Embryonic facial prominence (tissue), 1 donor: ENCODE measurements at regions not wholly inside any gene's neighbourhood (a gene's known extent, or its start where the extent isn't known, plus 50 kb on each side); places are given as distances from the start of the nearest gene placed in this dataset.

Experiments used
- DNase-seq: peaks from one replicate; pipeline ENCODE4 v3.0.0-alpha.2; 2016; ENCODE audit errors: extremely low spot score

DNA sequence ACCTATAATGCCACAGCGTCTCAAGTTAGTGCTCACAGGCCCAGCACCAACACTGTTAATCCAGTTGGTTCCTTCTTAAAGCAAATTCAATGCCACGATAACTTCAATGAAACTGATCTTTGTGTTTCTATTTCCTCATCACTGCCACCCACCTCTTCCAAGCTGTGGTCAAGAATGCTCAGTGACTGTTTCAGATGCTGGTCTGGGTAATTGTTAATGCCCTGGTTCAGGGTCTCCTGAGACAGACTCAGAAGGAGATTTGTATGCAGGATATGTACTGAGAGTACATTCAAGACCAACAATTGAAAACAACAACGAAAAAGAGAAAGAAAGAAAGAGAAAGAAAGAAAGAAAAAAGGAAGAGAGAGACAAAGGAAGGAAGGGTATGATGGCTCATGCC lies 505.3 kb downstream of the TLE4 start:
- no peak for DNase-seq

- no peak for DNase-seq
These were observed 504.4 kb downstream of the TLE4 start for GRCh38 chr9:80076162-80076561.

DNA sequence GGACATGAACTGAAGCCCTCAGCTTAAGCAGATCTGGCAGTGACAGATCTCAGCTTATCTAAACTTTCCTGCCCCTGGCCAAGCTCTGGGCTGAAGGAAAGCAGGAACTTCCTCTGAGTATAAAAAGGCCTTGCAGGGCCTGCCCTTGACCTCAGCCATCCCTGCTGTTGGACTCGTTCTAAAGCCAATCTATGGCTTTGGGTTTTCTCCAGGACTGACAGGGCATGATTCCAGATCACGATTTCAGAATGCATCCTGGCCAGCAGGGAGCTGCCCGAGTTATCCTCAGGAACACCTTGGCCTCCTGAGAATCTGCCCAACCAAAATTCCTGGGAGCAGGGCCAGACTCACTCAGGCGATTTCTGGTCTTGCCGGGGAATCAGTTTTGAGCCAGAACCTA lies 502.7 kb downstream of the TLE4 start:
- no peak for DNase-seq

DNA sequence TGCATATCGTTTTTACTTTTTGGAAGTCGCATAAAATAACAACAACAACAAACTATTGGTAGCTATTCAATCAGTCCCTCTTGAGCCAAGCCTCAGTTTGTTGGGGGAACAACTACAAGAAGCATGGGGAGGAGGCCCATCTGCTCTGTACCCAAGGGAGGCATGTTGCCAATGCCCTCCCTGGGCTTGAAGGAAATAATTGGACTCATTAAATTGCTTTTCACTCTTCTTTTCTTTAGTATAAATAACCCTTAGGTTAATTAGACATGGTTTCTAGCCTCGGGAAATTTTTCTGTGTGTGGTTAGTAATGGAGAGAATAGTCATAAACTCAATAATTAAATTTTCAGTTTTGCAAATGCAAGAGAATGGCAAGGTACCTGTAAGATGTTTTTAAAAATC lies 500.7 kb downstream of the TLE4 start:
- DNase-seq: no peak

GRCh38 chr9:80070071-80070742 lies 498.4 kb downstream of the TLE4 start:
- DNase-seq: no peak

DNA sequence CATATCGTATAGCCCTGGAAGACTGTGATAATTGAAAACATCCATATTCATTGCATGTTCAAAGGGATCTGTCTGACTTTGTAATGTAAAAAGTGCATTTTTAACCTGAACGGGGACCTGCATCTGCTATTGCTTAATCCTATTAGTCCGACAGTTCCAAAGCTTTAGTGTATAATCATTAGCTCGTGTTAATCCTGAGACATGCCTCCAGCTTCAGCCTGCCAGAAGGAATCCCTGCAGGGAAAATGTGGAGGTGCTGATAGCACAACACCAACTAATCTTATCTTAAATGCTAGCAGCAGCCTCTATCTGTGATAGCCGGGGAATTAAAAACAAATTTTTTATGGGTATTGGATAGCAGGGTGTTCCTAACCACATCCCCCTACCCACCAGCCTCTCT lies 495.2 kb downstream of the TLE4 start:
- DNase-seq: no peak

DNA sequence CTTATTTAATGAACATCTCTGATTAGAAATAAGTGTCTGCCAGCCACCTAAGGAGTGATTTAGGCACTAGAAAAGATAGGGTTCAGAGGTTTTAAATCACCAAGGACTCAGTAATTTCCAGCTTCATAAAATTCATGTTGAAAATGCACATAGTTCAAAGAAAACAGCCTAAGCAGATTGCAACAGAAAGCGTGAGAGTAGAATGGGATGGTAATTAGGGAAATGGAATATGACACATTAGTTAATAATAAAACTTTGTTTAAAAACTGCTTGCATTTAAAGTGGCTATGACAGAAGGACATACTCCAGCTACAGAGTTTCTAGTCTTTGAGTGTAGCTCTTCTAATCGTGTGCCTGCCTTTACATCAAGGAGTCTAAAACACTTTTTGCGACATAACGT lies 490.8 kb downstream of the TLE4 start:
- no peak for DNase-seq

GRCh38 chr9:80061940-80062339 lies 490.2 kb downstream of the TLE4 start:
- DNase-seq: no peak

- no peak for DNase-seq
These were observed 489.3 kb downstream of the TLE4 start for GRCh38 chr9:80061096-80061495.

DNA sequence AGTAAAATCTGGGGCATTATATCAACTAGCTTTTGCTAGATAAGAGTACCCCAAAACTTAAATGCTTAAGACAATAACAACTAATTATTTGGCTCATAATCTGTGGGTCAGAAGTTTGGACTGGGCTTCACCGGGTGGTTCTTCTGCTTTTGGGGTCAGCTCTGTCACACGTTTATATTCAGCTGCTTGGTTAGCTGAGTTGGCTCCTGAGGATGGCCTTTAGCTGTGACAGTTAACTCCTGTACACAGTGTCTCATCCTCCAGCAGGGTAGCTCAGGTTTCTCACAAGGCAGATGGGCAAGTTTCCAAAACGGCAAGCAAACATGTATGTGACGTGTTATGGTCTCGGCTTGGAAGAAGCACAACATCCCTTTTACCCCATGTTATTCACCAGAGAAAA lies 488.2 kb downstream of the TLE4 start:
- DNase-seq: no peak

DNA sequence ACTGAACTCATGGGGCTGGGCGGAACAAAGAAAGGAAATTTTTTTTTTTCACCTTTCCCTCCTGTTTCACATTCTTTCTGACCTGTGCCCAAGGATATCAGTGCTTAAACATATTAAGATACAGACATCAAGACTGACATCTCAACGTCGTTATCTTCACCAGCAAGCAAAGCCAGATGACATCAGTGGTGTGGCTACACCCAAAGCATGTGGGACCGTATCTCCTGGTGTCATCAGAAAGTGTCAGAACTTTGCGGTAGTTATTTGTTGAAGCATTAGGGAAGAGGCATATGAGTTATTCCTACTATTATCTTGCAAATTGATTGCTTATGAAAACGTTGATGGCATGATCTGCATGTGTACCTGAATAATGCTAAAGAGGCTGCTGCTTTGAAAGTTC lies 487.4 kb downstream of the TLE4 start:
- DNase-seq: no peak

DNA sequence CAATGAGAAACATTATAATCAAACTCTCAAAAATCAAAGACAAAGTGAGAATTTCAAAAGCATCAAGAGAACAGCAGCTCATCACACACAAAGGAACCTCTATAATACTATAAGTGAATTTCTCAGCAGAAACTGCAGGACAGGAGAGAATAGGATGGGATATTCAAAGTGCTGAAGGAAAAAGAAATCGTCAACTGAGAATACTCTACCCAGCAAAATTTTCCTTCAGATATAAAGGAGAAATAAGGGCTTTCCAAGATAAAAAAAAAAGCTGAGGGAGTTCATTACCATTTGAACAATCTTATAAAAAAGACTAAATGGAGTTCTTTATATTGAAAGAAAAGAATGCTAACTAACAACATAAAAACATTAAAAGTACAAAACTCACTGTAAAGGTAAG lies 481.1 kb downstream of the TLE4 start:
- DNase-seq: no peak

GRCh38 chr9:80049096-80049782 lies 477.5 kb downstream of the TLE4 start:
- DNase-seq: no peak

GRCh38 chr9:80046481-80046880 lies 474.7 kb downstream of the TLE4 start:
- no peak for DNase-seq

DNA sequence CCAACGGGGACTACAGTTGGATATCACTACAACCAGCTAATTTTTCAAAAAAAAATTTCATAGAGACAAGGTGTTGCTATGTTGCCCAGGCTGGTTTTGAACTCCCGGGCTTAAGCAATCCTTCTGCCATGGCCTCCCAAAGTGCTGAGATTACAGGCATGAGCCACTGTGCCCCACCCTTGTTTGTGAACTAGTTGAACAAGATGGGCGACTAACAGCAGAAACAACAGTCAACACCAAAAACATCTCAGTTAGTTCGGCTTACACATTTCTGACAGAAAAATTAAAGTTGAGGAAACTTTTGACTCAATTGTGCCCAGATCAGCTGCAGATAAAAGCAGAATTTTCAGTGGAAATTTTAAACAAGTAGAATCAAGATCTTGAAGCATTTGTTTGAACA lies 470.1 kb downstream of the TLE4 start:
- DNase-seq: no peak

DNA sequence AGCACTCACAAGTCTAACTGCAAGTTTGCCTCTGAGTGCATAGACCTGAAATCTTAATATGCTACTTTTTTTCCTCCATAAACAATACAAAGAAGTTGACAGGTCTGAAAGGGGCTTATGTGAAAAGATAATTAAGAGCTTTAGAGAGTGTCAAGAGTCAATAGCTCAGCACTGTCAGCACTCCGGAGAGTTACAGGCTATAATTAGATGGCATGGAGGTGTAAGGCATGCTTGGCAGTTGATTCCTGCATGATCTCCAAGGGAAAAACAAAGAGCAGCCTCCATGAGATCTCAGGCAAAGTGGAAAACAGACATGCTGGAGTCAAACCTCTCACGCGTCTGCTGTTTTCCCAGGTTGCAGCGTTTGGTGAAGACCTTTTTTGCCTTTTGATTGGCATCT lies 468.7 kb downstream of the TLE4 start:
- no peak for DNase-seq

DNA sequence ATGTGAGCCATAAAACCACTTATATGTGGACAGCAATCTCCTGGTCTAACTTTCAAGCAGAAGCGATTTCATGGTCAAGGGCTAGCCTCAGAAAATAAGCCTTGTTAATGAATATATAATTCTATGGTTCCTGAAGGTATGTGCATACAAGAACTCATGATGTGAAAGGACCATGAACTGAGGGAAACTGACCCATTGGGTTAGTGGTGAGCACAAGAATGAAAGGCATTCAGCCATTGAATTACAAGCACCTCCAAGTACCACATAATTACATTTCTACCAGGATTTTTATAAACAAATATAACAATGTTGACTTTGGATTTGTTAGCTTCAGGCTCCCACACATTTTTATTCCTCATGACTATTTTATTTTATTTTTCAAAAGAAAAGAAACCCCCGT lies 459.0 kb downstream of the TLE4 start:
- no peak for DNase-seq

- DNase-seq: peak; percentile 47
These were observed 456.7 kb downstream of the TLE4 start for GRCh38 chr9:80028501-80028900.

DNA sequence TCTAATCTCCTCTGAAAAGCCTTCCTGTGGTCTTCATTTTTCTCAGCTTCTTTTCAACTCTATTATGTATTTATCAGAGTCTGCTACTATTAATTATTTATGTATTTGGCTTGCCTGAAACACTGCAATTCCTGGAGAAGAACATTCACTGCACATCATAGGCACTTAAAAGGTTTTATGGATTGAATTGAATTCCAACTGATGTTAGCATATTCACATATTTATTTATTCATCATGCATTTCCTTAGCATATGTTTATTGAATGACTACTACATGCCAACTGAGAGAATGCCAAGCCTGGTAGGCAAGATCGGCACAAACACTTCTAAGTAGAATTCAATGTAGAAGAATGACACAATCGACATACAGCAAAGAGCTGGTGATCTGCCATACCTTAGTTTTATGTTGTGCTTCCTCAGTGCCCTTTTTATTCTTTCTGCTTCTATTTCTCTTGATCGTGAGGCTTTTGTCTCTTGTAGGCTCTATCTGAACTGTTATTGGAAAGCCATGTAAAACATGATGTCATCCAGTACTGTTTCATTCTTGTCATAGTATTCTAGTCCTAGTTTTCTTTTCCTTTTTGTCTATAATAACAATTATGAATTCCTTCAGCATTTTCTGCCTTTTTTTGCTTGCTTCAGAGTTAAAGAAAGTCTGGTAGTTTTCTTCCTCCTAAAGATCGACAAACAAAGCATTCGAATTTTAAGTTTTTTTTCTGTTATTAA lies 454.2 kb downstream of the TLE4 start:
- DNase-seq: no peak

DNA sequence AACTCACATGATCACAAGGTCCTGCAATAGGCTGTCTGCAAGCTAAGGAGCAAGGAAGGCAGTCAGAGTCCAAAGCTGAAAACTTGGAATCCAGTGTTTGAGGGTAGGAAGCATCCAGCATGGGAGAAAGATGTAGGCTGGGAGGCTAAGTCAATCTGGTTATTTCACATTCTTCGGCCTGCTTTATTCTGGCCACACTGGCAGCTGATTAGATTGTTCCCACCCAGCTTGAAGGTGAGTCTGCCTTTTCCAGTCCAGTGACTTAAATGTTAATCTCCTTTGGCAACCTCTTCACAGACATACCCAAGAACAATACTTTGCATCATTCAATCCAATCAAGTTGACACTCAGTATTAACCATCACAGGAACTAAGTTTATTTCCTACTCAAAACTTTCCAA lies 453.4 kb downstream of the TLE4 start:
- no peak for DNase-seq

DNA sequence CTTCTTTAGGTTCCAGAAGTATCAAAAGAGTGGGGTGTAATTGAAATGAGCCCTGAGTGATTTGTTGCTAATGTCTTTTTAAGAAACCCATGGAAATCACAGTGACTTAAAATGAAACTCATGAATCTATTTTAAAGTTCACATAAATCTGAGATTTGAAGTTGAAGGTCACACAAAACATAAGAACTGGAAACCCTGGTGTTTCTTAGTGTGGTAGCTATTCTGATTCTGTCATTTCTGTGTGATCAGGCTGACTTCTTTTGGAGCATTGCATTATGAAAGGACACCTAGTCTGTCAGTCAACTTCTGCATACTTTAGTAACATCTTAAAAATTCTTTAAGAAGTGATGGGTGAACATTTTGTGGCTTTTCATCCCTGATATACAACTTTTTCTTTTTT lies 448.8 kb downstream of the TLE4 start:
- DNase-seq: no peak

GRCh38 chr9:80020056-80020455 lies 448.3 kb downstream of the TLE4 start:
- no peak for DNase-seq

DNA sequence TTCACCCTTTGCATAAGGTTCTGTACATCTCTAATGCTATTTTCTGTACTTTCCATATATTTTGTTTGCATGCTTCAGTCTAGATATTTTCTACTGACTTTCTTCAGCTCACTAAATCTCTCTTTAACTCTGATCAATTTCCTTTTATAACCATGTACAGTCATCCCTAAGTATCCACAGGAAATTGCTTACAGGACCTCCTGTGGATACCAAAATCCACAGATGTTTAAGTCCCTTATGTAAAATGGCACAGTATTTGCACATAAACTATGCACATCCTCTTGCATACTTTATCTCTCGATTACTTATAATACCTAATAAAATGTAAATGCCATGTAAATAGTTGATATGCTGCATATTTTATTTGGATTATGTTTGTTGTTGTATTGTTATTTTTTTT lies 442.1 kb downstream of the TLE4 start:
- no peak for DNase-seq
